GM21367 (cell line): ENCODE measurements at regions not wholly inside any gene's neighbourhood (a gene's known extent, or its start where the extent isn't known, plus 50 kb on each side); places are given as distances from the start of the nearest gene placed in this dataset.

Experiments
- ATAC-seq: cut with Tn5 transposase; IDR thresholded peaks from one replicate; pipeline ENCODE4 v1.9.1; 2021; ENCODE audit not compliant: unreplicated experiment

- no peak for ATAC-seq
These were observed 1404.0 kb downstream of the AACS start for GRCh38 chr12:126469211-126469610.

GRCh38 chr12:126474703-126475102, 1409.5 kb downstream of the AACS start:
- ATAC-seq: no peak

GRCh38 chr12:126480451-126480850, 1415.2 kb downstream of the AACS start:
- ATAC-seq: no peak

GRCh38 chr12:126481688-126482087, 1416.5 kb downstream of the AACS start:
- no peak for ATAC-seq

GRCh38 chr12:126482238-126482889, 1417.1 kb downstream of the AACS start:
- ATAC-seq: no peak

- ATAC-seq: no peak
These were observed 1418.2 kb downstream of the AACS start for GRCh38 chr12:126483145-126484068.

- no peak for ATAC-seq
These were observed 1422.3 kb downstream of the AACS start for GRCh38 chr12:126487431-126487980.

GRCh38 chr12:126488806-126489205, 1423.6 kb downstream of the AACS start:
- no peak for ATAC-seq

GRCh38 chr12:126492181-126492580, 1426.9 kb downstream of the AACS start:
- ATAC-seq: no peak

GRCh38 chr12:126493366-126494108, 1428.3 kb downstream of the AACS start:
- ATAC-seq: no peak

GRCh38 chr12:126496201-126496600, 1431.0 kb downstream of the AACS start:
- ATAC-seq: no peak

GRCh38 chr12:126506426-126507182, 1441.4 kb downstream of the AACS start:
- no peak for ATAC-seq

- no peak for ATAC-seq
These were observed 1442.0 kb downstream of the AACS start for GRCh38 chr12:126507231-126507630.

- no peak for ATAC-seq
These were observed 1444.3 kb downstream of the AACS start for GRCh38 chr12:126509572-126509971.

GRCh38 chr12:126510630-126511029, 1445.4 kb downstream of the AACS start:
- ATAC-seq: no peak

- no peak for ATAC-seq
These were observed 1448.0 kb downstream of the AACS start for GRCh38 chr12:126512916-126513913.

GRCh38 chr12:126518596-126519200, 1453.5 kb downstream of the AACS start:
- no peak for ATAC-seq

- no peak for ATAC-seq
These were observed 1454.6 kb downstream of the AACS start for GRCh38 chr12:126519833-126520232.

GRCh38 chr12:126523891-126524290, 1458.7 kb downstream of the AACS start:
- ATAC-seq: no peak
